ENCODE measurements at regions not wholly inside any gene's neighbourhood (a gene's known extent, or its start where the extent isn't known, plus 50 kb on each side); places are given as distances from the start of the nearest gene placed in this dataset.
"Not testable (repeated sequence)": the region's sequence is repeated elsewhere in the genome, so short reads cannot be mapped to it uniquely, and the experiment has no call there.

DNA sequence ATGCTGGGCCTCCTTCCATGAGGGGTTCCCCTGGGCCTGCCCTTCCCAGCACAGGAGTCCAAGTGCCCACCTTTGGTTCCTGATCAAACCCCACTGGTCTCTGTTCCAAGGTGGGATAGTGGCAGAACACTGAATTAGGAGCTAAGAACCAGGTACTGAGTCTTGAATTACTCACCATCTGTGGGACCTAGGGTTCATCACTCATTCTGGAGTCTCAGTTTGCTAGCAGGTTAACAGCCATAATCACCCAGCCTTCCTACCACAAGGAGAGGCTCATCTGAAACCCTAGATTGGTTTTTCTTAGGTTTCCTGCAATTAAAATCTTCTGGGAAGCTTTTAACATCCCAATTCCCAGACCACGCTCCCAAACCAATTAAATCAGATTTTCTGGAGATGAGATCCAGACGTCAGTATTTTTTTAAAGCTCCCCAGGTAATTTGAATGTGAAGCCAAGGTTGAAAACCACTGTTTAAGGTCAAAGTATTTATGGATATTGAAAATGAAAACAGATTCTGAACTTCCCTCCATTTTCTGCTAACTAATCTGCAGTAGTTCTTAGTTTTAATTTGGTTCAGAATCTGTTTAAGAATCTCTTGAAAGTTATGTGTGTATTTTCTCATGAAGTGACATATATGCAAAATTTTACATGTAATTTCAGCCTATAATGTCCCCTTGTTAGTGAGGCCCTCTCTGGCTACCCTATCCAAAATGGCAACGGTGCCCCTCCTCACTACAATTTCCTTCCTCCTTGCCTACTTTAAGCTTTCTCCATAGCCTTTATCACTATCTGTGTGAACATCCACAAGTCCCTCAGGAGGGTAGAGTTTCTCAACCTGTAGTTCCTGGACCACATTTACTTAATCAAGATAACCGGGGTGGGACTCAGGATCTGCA is 166.5 kb upstream of the CXCR4 start:
- no peaks in the 10 kb centered on the region for H3K27me3 ChIP-seq (ENCODE audit: insufficient read depth, poor library complexity, severe bottlenecking)
- no peak overlapping the region for H3K27ac ChIP-seq (replicated peaks)
- TF ChIP-seq, protein P1, sequence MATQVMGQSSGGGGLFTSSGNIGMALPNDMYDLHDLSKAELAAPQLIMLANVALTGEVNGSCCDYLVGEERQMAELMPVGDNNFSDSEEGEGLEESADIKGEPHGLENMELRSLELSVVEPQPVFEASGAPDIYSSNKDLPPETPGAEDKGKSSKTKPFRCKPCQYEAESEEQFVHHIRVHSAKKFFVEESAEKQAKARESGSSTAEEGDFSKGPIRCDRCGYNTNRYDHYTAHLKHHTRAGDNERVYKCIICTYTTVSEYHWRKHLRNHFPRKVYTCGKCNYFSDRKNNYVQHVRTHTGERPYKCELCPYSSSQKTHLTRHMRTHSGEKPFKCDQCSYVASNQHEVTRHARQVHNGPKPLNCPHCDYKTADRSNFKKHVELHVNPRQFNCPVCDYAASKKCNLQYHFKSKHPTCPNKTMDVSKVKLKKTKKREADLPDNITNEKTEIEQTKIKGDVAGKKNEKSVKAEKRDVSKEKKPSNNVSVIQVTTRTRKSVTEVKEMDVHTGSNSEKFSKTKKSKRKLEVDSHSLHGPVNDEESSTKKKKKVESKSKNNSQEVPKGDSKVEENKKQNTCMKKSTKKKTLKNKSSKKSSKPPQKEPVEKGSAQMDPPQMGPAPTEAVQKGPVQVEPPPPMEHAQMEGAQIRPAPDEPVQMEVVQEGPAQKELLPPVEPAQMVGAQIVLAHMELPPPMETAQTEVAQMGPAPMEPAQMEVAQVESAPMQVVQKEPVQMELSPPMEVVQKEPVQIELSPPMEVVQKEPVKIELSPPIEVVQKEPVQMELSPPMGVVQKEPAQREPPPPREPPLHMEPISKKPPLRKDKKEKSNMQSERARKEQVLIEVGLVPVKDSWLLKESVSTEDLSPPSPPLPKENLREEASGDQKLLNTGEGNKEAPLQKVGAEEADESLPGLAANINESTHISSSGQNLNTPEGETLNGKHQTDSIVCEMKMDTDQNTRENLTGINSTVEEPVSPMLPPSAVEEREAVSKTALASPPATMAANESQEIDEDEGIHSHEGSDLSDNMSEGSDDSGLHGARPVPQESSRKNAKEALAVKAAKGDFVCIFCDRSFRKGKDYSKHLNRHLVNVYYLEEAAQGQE (IDR thresholded peaks at IDR 0.05; ENCODE audit: insufficient replicate concordance, low read depth): no peak
- TF ChIP-seq POLR2AphosphoS5 (IDR thresholded peaks at IDR 0.05; ENCODE audit: low read depth): no peak
- TF ChIP-seq GABPA (IDR thresholded peaks at IDR 0.05; ENCODE audit: low read depth): no peak
- TF ChIP-seq SPI1 (IDR thresholded peaks at IDR 0.05; ENCODE audit: borderline replicate concordance, low read depth): no peak
- TF ChIP-seq, protein P2, sequence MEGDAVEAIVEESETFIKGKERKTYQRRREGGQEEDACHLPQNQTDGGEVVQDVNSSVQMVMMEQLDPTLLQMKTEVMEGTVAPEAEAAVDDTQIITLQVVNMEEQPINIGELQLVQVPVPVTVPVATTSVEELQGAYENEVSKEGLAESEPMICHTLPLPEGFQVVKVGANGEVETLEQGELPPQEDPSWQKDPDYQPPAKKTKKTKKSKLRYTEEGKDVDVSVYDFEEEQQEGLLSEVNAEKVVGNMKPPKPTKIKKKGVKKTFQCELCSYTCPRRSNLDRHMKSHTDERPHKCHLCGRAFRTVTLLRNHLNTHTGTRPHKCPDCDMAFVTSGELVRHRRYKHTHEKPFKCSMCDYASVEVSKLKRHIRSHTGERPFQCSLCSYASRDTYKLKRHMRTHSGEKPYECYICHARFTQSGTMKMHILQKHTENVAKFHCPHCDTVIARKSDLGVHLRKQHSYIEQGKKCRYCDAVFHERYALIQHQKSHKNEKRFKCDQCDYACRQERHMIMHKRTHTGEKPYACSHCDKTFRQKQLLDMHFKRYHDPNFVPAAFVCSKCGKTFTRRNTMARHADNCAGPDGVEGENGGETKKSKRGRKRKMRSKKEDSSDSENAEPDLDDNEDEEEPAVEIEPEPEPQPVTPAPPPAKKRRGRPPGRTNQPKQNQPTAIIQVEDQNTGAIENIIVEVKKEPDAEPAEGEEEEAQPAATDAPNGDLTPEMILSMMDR (IDR thresholded peaks at IDR 0.05; ENCODE audit: insufficient read depth, low read length): no peak
- H3K4me3 ChIP-seq (replicated peaks; ENCODE audit: insufficient read depth, low read length): no peak overlapping the region
- DNase-seq (ENCODE audit: low read depth in 1 of 2, low spot score in 1 of 2): no peak

DNA sequence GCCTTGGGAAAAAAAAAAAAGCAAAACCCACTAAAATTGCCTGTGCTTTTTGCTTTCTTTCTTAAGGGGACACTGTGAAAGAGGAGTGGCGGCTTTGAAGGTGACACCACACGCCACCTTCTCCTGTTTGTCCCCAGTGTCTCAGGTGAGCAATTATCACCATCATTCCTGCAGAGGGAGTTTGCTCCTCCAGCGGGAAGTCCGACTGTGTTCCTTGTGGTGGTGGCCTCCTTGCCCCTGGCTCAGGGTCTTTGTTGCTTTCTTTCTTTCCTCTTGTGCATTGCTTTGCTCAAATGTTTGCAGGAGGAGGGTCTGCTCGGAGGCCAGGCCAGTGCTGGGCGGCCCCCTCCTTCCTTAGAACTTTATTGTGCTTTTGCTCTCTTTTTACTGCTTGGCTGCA is 164.3 kb upstream of the CXCR4 start:
- H3K27ac ChIP-seq (replicated peaks): no peak overlapping the region
- H3K4me3 ChIP-seq (replicated peaks; ENCODE audit: insufficient read depth, low read length): no peak overlapping the region
- no peak for DNase-seq (ENCODE audit: low read depth in 1 of 2, low spot score in 1 of 2)
- H3K27me3 ChIP-seq (ENCODE audit: insufficient read depth, poor library complexity, severe bottlenecking): no peaks in the 10 kb centered on the region
- TF ChIP-seq, protein P1 (IDR thresholded peaks at IDR 0.05; ENCODE audit: insufficient replicate concordance, low read depth): no peak
- TF ChIP-seq POLR2AphosphoS5 (IDR thresholded peaks at IDR 0.05; ENCODE audit: low read depth): no peak
- TF ChIP-seq, protein P2 (IDR thresholded peaks at IDR 0.05; ENCODE audit: insufficient read depth, low read length): no peak
- TF ChIP-seq SPI1 (IDR thresholded peaks at IDR 0.05; ENCODE audit: borderline replicate concordance, low read depth): no peak
- no peak for TF ChIP-seq GABPA (IDR thresholded peaks at IDR 0.05; ENCODE audit: low read depth)

DNA sequence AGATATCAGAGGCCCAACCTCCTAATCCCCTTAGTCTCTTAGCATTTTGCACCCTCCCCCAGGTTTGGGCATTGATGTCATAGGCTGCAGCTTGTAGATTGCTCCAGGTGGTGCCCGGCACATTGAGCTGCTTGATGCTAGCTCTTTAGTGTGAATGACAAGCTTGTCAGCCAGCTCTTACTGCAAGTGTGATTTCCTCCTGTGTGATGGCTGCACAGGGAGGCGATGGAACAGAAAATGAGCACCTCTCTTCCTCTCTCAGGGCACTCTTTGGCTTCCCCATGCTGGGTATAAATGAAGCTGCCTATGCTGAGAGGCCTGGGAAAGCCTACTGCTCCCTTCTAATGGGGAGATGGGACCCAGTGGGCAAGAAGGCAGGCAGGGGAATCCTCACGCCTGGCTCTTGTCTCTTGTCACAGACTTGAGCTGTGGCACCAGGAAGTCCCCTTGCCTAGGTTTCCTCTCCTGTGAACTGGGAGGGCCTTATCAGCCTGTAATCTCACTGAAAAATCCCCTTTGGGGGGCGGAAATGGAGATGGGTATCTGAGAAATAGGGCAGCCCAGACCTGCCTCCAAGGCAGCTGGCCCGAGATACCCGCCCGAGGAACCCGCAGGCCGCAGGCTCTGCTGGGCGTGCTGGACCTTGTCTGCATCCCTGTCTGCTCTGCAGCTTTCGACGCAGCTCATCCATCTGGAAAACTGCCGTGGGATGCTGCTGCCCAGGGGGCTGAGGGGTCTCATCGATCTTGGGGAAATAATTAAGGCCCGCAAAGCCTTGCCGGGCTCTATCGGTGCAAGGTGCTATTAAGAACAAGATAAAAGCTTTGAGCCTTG is 163.5 kb upstream of the CXCR4 start:
- Histone ChIP-seq H3K4me3 (replicated peaks; ENCODE audit: insufficient read depth, low read length) (no peak overlapping the region), H3K27ac (replicated peaks) (no peak overlapping the region), H3K27me3 (ENCODE audit: insufficient read depth, poor library complexity, severe bottlenecking) (no peaks in the 10 kb centered on the region)
- no peak for DNase-seq (ENCODE audit: low read depth in 1 of 2, low spot score in 1 of 2)
- TF ChIP-seq GABPA (IDR thresholded peaks at IDR 0.05; ENCODE audit: low read depth) (no peak), SPI1 (IDR thresholded peaks at IDR 0.05; ENCODE audit: borderline replicate concordance, low read depth) (no peak), POLR2AphosphoS5 (IDR thresholded peaks at IDR 0.05; ENCODE audit: low read depth) (no peak)
- TF ChIP-seq, protein P1 (IDR thresholded peaks at IDR 0.05; ENCODE audit: insufficient replicate concordance, low read depth): no peak
- TF ChIP-seq, protein P2 (IDR thresholded peaks at IDR 0.05; ENCODE audit: insufficient read depth, low read length): no peak

DNA sequence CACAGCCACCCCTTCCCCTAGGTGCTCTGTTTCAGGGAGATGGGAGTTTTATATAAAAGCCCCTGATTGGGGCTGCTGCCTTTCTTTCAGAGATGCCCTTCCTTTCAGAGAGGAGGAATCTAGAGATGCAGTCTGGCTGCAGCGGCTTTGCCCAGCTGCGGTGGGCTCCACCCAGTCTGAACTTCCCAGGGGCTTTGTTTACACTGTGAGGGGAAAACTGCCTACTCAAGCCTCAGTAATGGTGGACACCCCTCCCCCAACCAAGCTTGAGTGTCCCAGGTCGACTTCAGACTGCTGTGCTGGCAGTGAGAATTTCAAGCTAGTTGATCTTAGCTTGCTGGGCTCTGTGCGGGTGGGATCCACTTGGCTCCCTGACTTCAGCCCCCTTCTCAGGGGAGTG is 148.4 kb upstream of the CXCR4 start:
- not testable (repeated sequence) for H3K4me3 ChIP-seq (replicated peaks; ENCODE audit: insufficient read depth, low read length); H3K27me3 ChIP-seq (ENCODE audit: insufficient read depth, poor library complexity, severe bottlenecking); DNase-seq (ENCODE audit: low read depth in 1 of 2, low spot score in 1 of 2); H3K27ac ChIP-seq (replicated peaks)
